Astrocyte (in vitro differentiated cells and primary cell): ENCODE measurements at regions not wholly inside any gene's neighbourhood (a gene's known extent, or its start where the extent isn't known, plus 50 kb on each side); places are given as distances from the start of the nearest gene placed in this dataset.

ENCODE experiments used
- DNase-seq: peaks from one replicate; pipeline ENCODE4 v3.0.0-alpha.2; 2010; ENCODE audit warnings: low read depth
- FAIRE-seq: peaks from 2 replicates; lab custom pipeline; 2011; peaks lifted over from hg19 to GRCh38; lab: Jason Lieb, UNC
- H2AFZ ChIP-seq: 2 replicates; pipeline ENCODE4 v1.6.0; 2012; ENCODE audit warnings: low read depth, low read length, inconsistent platforms
- H3K27ac ChIP-seq: 2 replicates; pipeline ENCODE4 v1.5.1; 2011; ENCODE audit warnings: low read depth, low read length, inconsistent platforms
- H3K27me3 ChIP-seq: 2 replicates; pipeline ENCODE4 v1.6.0; 2011; ENCODE audit warnings: low read length, inconsistent platforms; ENCODE audit not compliant: insufficient read depth
- H3K36me3 ChIP-seq: 2 replicates; pipeline ENCODE4 v1.5.1; 2011; ENCODE audit warnings: low read length, inconsistent platforms; ENCODE audit not compliant: insufficient read depth
- H3K4me1 ChIP-seq: 2 replicates; pipeline ENCODE4 v1.5.1; 2011; ENCODE audit warnings: low read length, inconsistent platforms; ENCODE audit not compliant: insufficient read depth
- H3K4me2 ChIP-seq: 2 replicates; pipeline ENCODE4 v1.6.0; 2012; ENCODE audit warnings: low read length, inconsistent platforms
- H3K4me3 ChIP-seq: 2 replicates; pipeline ENCODE4 v1.5.1; 2011; ENCODE audit warnings: low read depth, mild to moderate bottlenecking, low read length, inconsistent platforms; ENCODE audit not compliant: insufficient read depth
- H3K79me2 ChIP-seq: 2 replicates; pipeline ENCODE4 v1.6.0; 2012; ENCODE audit warnings: mild to moderate bottlenecking, low read length, inconsistent platforms; ENCODE audit not compliant: insufficient read depth
- H3K9ac ChIP-seq: 2 replicates; pipeline ENCODE4 v1.6.0; 2012; ENCODE audit warnings: mild to moderate bottlenecking, low read length, inconsistent platforms
- H3K9me3 ChIP-seq: 2 replicates; pipeline ENCODE4 v1.5.1; 2012; ENCODE audit warnings: low read depth, mild to moderate bottlenecking, low read length, inconsistent platforms; ENCODE audit not compliant: insufficient read depth
- H4K20me1 ChIP-seq: 2 replicates; pipeline ENCODE4 v1.6.0; 2012; ENCODE audit warnings: low read length, inconsistent platforms; ENCODE audit not compliant: insufficient read depth
- H3K27ac Mint-ChIP-seq: one replicate; pipeline ENCODE4 v1.8.0; 2021; ENCODE audit warnings: mild to moderate bottlenecking, mixed read lengths; ENCODE audit not compliant: unreplicated experiment
- H3K27me3 Mint-ChIP-seq: one replicate; pipeline ENCODE4 v1.8.0; 2021; ENCODE audit warnings: low read depth, mixed read lengths; ENCODE audit not compliant: unreplicated experiment
- H3K36me3 Mint-ChIP-seq: one replicate; pipeline ENCODE4 v1.8.0; 2021; ENCODE audit warnings: low read depth, mixed read lengths; ENCODE audit not compliant: unreplicated experiment
- H3K4me1 Mint-ChIP-seq: one replicate; pipeline ENCODE4 v1.8.0; 2021; ENCODE audit warnings: low read depth, mixed read lengths; ENCODE audit not compliant: unreplicated experiment
- H3K4me3 Mint-ChIP-seq: one replicate; pipeline ENCODE4 v1.8.0; 2021; ENCODE audit warnings: mild to moderate bottlenecking, moderate library complexity, mixed read lengths; ENCODE audit not compliant: unreplicated experiment
- H3K9me3 Mint-ChIP-seq: one replicate; pipeline ENCODE4 v1.8.0; 2021; ENCODE audit warnings: mild to moderate bottlenecking, mixed read lengths; ENCODE audit not compliant: unreplicated experiment
- CTCF ChIP-seq: IDR thresholded peaks from 2 replicates; pipeline ENCODE4 v1.5.1; 2011; ENCODE audit warnings: low read depth, mild to moderate bottlenecking, inconsistent platforms, low read length, moderate library complexity; ENCODE audit not compliant: insufficient read depth
- EZH2 ChIP-seq: IDR thresholded peaks from 2 replicates; pipeline ENCODE4 v1.6.1; 2012; ENCODE audit warnings: mild to moderate bottlenecking, low read length, inconsistent platforms; ENCODE audit not compliant: insufficient read depth

- no peaks in the 10 kb centered on the region for H3K27me3 Mint-ChIP-seq
- FAIRE-seq (no peak), DNase-seq (no peak)
- H3K9ac ChIP-seq: no peak overlapping the region
- H3K79me2 ChIP-seq: no peaks in the 10 kb centered on the region
- no peaks in the 10 kb centered on the region for H3K9me3 ChIP-seq
- H3K36me3 ChIP-seq: no peaks in the 10 kb centered on the region
- H2AFZ ChIP-seq: no peak overlapping the region
- no peaks in the 10 kb centered on the region for H4K20me1 ChIP-seq
- no peaks in the 10 kb centered on the region for H3K4me1 Mint-ChIP-seq
- H3K4me3 Mint-ChIP-seq: no peak overlapping the region
- no peak overlapping the region for H3K4me2 ChIP-seq
- H3K36me3 Mint-ChIP-seq: no peaks in the 10 kb centered on the region
- no peak for TF ChIP-seq EZH2
- TF ChIP-seq CTCF: no peak
- no peak overlapping the region for H3K4me3 ChIP-seq
- no peaks in the 10 kb centered on the region for H3K27me3 ChIP-seq
- no peaks in the 10 kb centered on the region for H3K9me3 Mint-ChIP-seq
- H3K4me1 ChIP-seq: no peaks in the 10 kb centered on the region
- H3K27ac ChIP-seq: no peak overlapping the region
- H3K27ac Mint-ChIP-seq: no peak overlapping the region
Measured at GRCh38 chrX:95350774-95351488, 1333.7 kb upstream of the DIAPH2 start.

GRCh38 chrX:95367286-95367685, 1317.4 kb upstream of the DIAPH2 start:
- Mint-ChIP-seq H3K4me1 (no peaks in the 10 kb centered on the region), H3K27me3 (no peaks in the 10 kb centered on the region), H3K27ac (no peak overlapping the region), H3K36me3 (no peaks in the 10 kb centered on the region), H3K9me3 (no peaks in the 10 kb centered on the region), H3K4me3 (no peak overlapping the region)
- Histone ChIP-seq H3K4me1 (no peaks in the 10 kb centered on the region), H3K36me3 (no peaks in the 10 kb centered on the region), H3K4me3 (no peak overlapping the region), H3K9ac (no peak overlapping the region), H4K20me1 (no peaks in the 10 kb centered on the region), H3K27me3 (no peaks in the 10 kb centered on the region), H2AFZ (no peak overlapping the region), H3K4me2 (no peak overlapping the region), H3K79me2 (no peaks in the 10 kb centered on the region), H3K27ac (no peak overlapping the region), H3K9me3 (no peaks in the 10 kb centered on the region)
- TF ChIP-seq CTCF (no peak), EZH2 (no peak)
- FAIRE-seq (no peak), DNase-seq (no peak)

- H3K36me3 ChIP-seq: no peaks in the 10 kb centered on the region
- Mint-ChIP-seq H3K4me3 (no peak overlapping the region), H3K36me3 (no peaks in the 10 kb centered on the region), H3K9me3 (no peaks in the 10 kb centered on the region), H3K4me1 (peaks cover 4% of the 10 kb centered on the region), H3K27ac (no peak overlapping the region), H3K27me3 (no peaks in the 10 kb centered on the region)
- H3K4me1 ChIP-seq: no peaks in the 10 kb centered on the region
- no peaks in the 10 kb centered on the region for H3K9me3 ChIP-seq
- DNase-seq (no peak), FAIRE-seq (peak; percentile 54)
- H4K20me1 ChIP-seq: no peaks in the 10 kb centered on the region
- no peak overlapping the region for H2AFZ ChIP-seq
- H3K4me2 ChIP-seq: no peak overlapping the region
- no peak overlapping the region for H3K9ac ChIP-seq
- TF ChIP-seq EZH2 (no peak), CTCF (no peak)
- H3K27ac ChIP-seq: no peak overlapping the region
- no peak overlapping the region for H3K4me3 ChIP-seq
- no peaks in the 10 kb centered on the region for H3K79me2 ChIP-seq
- no peaks in the 10 kb centered on the region for H3K27me3 ChIP-seq
Measured at GRCh38 chrX:95382799-95383198, 1301.8 kb upstream of the DIAPH2 start.
